Pancreas (tissue), 10 donors: ENCODE measurements at regions not wholly inside any gene's neighbourhood (a gene's known extent, or its start where the extent isn't known, plus 50 kb on each side); places are given as distances from the start of the nearest gene placed in this dataset.

ENCODE experiments used
- ATAC-seq, 4 donors: fragments of 200-7000 bp; cut with Tn5 transposase; one replicate each; pipeline versions ENCODE4 v1.8.0 to v1.9.1; 2020; ENCODE audit warnings: mild to moderate bottlenecking in 4 of 4, moderate library complexity in 4 of 4
- DNase-seq, 6 donors: peaks; one replicate each; pipeline ENCODE4 v3.0.0-alpha.2; 2020
- FAIRE-seq: peaks from 2 replicates; lab custom pipeline; 2012; peaks lifted over from hg19 to GRCh38; lab: Jason Lieb, UNC
- H3K27ac ChIP-seq, 4 donors: fragments of 200-600 bp; sonication (generic); 1 replicate in 3 of 4; 2 replicates in 1 of 4; pipeline versions ENCODE4 v1.5.0 to v1.8.0; 2020
- H3K27me3 ChIP-seq, 4 donors: fragments of 200-600 bp; one replicate each; pipeline ENCODE4 v1.8.0; 2021
- H3K36me3 ChIP-seq, 3 donors: fragments of 200-600 bp; sonication (generic) in 1 of 3; one replicate each; pipeline versions ENCODE4 v1.5.0 to v1.8.0; 2020 to 2021
- H3K4me1 ChIP-seq, 3 donors: fragments of 200-600 bp; one replicate each; pipeline ENCODE4 v1.8.0; 2021
- H3K4me3 ChIP-seq, 4 donors: fragments of 200-600 bp; sonication (generic) in 2 of 4; one replicate each; pipeline versions ENCODE4 v1.5.0 to v1.8.0; 2020 to 2021
- H3K9me3 ChIP-seq, 4 donors: fragments of 200-600 bp; one replicate each; pipeline ENCODE4 v1.8.0; 2021
- WGBS, 2 donors: extraction: QIAGEN DNeasy Blood & Tissue Kit; methylation state at CpG; one replicate each; pipeline ENCODE4 v1.1.7; 2013; 5-methylcytosine and 5-hydroxymethylcytosine counted together
- intact Hi-C, 3 donors: fragments of 100-400 bp; cut with DNase I; formaldehyde crosslinking; loops; one replicate each; pipeline versions ENCODE4 v1.11.1 to v1.14.2; 2022
- TF ChIP-seq, protein P1 (sequence below), 4 donors: fragments of 200-600 bp; sonication (generic) in 3 of 4; IDR thresholded peaks; one replicate each; pipeline versions ENCODE4 v1.5.0 to v1.8.0; 2021; ENCODE audit warnings: antibody characterized with exemption in 4 of 4
- donor health status: healthy with polysubstance abuse.
- donor health status: DM: no; HTN: no; CAD: no; lungs with moderate emphysema.
- donor health status: DM: no; HTN: no; CAD: no.
- donor health status: control.
- donor health status: control.
- donor health status: Bipolar disorder and iron deficiency.
- donor health status: DM: yes; HTN: yes; CAD: no.
- donor health status: DM: no; HTN: no; CAD: no.
- donor health status: DM: no; HTN: no; CAD: no.
- donor health status: DM: yes; HTN: yes; CAD: no.

DNA sequence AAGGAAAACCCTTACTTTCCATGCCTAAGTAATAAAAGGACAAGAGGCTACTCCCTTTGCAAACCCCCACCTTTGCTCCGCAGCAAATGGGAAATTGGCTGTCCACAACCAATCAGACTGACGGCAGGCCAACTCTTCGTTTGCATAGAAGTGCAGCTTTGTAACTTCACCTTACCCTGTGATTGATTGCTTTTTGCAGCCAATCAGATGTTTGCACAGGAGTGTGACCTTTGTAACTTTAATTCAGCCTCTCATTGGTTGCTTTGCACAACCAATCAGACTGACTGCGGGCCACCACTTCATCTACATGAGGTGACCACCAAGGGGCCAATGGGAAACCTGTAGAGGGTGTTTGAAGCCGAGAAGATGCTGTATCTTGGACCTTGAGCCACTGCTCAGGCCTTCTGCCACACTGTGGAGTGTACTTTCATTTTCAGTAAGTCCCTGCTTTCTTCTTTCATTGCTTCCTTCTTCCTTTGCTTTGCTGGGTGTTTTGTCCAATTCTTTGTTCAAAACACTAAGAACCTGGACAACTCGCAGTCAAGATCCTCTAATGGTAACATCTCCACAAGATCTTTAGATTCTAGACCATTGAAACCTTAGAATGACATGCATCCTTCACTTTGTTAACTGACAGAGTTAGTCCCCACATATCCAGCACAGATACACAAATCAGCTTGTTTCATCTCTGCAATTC lies 51.3 kb upstream of the FREM1 start:
- 39 to 45% methylated on average over 6 of the region's 6 CpGs for WGBS, 2 donors
- H3K27me3 ChIP-seq: no peaks in the 10 kb centered on the region
- intact Hi-C loops: no loop called here
- no peak for FAIRE-seq
- H3K36me3 ChIP-seq: no peaks in the 10 kb centered on the region
- H3K27ac ChIP-seq: peak overlapping the region in 2 of 4 donors; percentile 40 to 50
- ATAC-seq: peak; percentile 68 to 97 (median 92)
- H3K9me3 ChIP-seq: no peaks in the 10 kb centered on the region
- H3K4me3 ChIP-seq: peak overlapping the region in 1 of 4 donors; percentile 23
- H3K4me1 ChIP-seq: peaks cover 0 to 6% (median 0%) of the 10 kb centered on the region in 3 donors
- TF ChIP-seq, protein P1, sequence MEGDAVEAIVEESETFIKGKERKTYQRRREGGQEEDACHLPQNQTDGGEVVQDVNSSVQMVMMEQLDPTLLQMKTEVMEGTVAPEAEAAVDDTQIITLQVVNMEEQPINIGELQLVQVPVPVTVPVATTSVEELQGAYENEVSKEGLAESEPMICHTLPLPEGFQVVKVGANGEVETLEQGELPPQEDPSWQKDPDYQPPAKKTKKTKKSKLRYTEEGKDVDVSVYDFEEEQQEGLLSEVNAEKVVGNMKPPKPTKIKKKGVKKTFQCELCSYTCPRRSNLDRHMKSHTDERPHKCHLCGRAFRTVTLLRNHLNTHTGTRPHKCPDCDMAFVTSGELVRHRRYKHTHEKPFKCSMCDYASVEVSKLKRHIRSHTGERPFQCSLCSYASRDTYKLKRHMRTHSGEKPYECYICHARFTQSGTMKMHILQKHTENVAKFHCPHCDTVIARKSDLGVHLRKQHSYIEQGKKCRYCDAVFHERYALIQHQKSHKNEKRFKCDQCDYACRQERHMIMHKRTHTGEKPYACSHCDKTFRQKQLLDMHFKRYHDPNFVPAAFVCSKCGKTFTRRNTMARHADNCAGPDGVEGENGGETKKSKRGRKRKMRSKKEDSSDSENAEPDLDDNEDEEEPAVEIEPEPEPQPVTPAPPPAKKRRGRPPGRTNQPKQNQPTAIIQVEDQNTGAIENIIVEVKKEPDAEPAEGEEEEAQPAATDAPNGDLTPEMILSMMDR (IDR thresholded peaks at IDR 0.05): no peak
- DNase-seq: peak in 3 of 6 donors; percentile 20 to 63 (median 59)

DNA sequence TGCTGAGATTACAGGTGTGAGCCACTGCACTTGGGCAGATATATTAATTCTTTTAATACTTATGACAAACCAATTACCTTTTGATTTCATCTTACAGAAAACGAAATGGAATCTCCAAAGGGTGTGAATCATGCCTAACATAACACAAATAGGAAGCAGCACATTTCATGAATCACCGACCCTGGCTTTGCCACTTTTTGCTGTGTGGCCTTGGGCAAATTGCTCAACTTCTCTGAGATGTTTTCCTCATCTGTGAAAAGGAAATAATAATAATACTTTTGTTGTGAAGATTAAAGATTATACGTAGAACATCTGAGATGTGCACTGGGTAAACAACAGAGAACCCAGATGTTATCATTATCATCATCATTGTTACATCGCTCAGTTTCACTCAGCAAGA lies 50.7 kb upstream of the FREM1 start:
- Histone ChIP-seq H3K4me3 (peak overlapping the region in 1 of 4 donors; percentile 23), H3K27ac (no peak overlapping the region), H3K4me1 (peaks cover 0 to 6% (median 0%) of the 10 kb centered on the region in 3 donors), H3K36me3 (no peaks in the 10 kb centered on the region), H3K9me3 (no peaks in the 10 kb centered on the region), H3K27me3 (no peaks in the 10 kb centered on the region)
- ATAC-seq (no peak), DNase-seq (no peak), FAIRE-seq (no peak)
- intact Hi-C loops: no loop called here
- WGBS, 2 donors: 76 to 90% methylated on average over 4 of the region's 4 CpGs
- TF ChIP-seq, protein P1 (IDR thresholded peaks at IDR 0.05): no peak
